ENCODE measurements at regions not wholly inside any gene's neighbourhood (a gene's known extent, or its start where the extent isn't known, plus 50 kb on each side); places are given as distances from the start of the nearest gene placed in this dataset.

DNA sequence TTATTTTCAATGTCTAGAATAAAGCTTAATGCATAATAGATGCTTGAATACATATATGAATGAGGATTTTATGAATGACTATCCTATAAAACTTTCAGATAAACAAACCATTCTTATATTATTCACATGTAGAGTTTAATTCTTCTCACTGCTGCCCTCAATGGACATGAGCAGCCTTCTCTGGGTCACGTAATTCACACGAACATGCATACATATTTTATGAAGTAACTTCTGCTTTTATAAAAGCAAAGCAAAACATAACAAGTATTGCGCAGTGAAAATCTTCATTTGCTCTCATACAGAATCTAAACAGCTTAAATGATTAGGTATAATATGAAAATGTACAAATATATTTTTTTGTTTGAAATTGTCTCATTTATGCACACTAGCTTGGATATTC, 116.7 kb downstream of the TMA16 start:
- no peak overlapping the region for H3K27ac ChIP-seq
- no peak for TF ChIP-seq ZFX (IDR thresholded peaks at IDR 0.05; ENCODE audit: borderline replicate concordance)
- TF ChIP-seq, protein P1, sequence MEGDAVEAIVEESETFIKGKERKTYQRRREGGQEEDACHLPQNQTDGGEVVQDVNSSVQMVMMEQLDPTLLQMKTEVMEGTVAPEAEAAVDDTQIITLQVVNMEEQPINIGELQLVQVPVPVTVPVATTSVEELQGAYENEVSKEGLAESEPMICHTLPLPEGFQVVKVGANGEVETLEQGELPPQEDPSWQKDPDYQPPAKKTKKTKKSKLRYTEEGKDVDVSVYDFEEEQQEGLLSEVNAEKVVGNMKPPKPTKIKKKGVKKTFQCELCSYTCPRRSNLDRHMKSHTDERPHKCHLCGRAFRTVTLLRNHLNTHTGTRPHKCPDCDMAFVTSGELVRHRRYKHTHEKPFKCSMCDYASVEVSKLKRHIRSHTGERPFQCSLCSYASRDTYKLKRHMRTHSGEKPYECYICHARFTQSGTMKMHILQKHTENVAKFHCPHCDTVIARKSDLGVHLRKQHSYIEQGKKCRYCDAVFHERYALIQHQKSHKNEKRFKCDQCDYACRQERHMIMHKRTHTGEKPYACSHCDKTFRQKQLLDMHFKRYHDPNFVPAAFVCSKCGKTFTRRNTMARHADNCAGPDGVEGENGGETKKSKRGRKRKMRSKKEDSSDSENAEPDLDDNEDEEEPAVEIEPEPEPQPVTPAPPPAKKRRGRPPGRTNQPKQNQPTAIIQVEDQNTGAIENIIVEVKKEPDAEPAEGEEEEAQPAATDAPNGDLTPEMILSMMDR (IDR thresholded peaks at IDR 0.05), result no peak

DNA sequence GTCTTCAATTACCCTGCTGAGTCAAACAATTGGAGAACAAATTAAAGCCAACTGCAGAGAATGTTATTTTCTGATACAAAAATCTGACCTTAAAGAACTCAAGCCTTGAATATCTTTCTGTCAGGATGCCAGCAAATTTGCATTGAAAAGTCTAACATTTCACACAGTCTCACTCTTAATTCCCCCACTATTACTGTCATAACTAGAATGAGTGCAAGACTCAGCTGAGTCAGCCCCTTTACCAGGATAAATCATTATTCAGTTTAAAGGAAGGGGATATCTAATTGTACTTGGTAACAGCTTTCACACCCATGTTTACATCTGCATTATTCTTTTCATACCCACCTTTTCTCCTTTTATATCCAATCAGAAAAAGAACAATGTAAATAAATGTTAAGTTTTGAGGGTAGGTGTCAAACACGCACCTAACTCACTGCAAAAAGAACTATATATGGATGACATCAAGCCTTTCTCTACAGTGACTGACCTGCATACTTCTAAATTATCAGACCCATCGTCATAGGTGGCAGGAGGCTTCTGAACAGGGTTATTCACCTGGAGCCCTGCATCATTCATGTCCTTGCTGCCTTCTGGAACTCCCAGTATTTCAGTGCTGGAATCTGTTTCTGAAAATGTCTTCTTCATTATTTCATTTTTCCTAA, 117.4 kb downstream of the TMA16 start:
- H3K27ac ChIP-seq, result no peak overlapping the region
- TF ChIP-seq ZFX (IDR thresholded peaks at IDR 0.05; ENCODE audit: borderline replicate concordance), result no peak
- TF ChIP-seq, protein P1 (IDR thresholded peaks at IDR 0.05), result no peak

DNA sequence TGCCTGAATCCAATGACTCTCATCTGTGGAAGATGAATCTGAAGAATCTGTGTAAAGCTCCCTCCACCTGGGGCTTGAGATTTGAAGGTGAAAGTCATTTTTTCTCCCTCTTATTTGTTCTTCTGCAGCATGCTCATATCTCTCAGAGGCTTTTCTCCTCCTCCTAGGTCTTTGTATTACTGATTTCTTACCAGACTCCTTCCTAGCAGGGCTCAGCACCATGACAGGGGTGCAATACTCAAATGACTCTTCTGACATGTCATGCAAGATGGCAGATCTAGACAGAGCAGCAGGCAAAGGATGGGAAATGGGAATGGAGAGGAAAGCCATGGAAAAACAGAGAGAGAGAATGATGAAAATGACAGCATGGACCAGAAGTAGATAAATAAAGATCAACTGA, 118.3 kb downstream of the TMA16 start:
- H3K27ac ChIP-seq, result no peak overlapping the region
- no peak for TF ChIP-seq ZFX (IDR thresholded peaks at IDR 0.05; ENCODE audit: borderline replicate concordance)
- TF ChIP-seq, protein P1 (IDR thresholded peaks at IDR 0.05), result no peak

DNA sequence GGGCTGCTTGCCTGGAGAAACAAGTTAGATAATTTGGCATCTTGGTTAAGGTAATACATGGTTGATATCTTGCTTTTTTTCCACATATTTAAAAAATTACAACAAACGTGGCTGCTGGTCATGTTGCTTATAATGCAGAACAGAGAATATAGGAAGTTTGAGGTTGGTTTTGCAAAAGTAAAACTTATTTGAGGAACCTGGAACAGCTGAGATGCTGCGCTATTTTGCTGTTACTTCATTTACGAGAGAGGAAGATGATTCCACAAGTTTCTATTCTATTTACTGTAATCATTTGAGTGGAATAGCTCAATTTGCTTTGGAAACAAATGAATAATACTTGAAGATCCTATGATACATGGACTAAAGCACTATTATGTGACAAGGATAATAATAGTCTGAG, 118.9 kb downstream of the TMA16 start:
- TF ChIP-seq, protein P1 (IDR thresholded peaks at IDR 0.05), result no peak
- no peak for TF ChIP-seq ZFX (IDR thresholded peaks at IDR 0.05; ENCODE audit: borderline replicate concordance)
- H3K27ac ChIP-seq, result no peak overlapping the region

DNA sequence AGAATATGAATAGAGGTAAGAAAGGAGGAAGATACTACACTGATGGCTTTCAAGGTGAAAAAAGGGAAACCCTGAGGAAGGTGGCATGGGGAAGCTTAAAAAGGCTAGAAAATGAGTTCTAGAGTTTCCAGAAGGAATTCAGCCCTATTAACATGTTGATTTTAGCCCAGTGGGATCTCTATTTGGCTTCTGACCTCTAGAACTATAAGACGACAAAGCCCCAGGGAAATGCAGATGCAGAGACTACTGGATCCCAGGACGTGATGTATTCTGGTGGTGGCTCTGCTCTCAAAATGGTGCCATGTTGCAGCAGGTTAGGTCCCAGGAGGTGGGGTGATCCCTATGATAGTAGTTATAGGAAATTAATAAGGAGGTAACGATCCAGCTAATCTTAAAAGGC, 120.4 kb downstream of the TMA16 start:
- H3K27ac ChIP-seq, result no peak overlapping the region
- TF ChIP-seq, protein P1 (IDR thresholded peaks at IDR 0.05), result no peak
- TF ChIP-seq ZFX (IDR thresholded peaks at IDR 0.05; ENCODE audit: borderline replicate concordance), result no peak

DNA sequence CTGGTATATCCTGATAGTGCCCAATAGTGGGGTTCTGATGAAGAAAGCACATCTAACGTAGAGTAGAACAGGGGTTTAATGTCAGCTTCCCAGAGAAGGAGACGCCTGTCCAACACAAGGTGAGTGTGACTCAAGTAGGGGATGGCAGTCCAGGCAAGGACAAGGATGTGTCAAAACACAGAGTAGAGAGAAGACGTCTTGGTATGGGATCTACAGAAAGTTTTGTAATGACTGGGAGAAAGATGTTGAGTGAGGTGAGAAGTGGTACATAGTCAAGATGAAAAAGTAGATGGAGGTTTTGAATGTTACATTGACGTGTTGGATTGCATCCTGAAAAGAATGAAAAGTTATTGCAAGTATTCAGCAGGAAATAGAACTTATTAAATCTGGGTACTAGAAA, 124.4 kb downstream of the TMA16 start:
- no peak overlapping the region for H3K27ac ChIP-seq
- TF ChIP-seq, protein P1 (IDR thresholded peaks at IDR 0.05), result no peak
- no peak for TF ChIP-seq ZFX (IDR thresholded peaks at IDR 0.05; ENCODE audit: borderline replicate concordance)

DNA sequence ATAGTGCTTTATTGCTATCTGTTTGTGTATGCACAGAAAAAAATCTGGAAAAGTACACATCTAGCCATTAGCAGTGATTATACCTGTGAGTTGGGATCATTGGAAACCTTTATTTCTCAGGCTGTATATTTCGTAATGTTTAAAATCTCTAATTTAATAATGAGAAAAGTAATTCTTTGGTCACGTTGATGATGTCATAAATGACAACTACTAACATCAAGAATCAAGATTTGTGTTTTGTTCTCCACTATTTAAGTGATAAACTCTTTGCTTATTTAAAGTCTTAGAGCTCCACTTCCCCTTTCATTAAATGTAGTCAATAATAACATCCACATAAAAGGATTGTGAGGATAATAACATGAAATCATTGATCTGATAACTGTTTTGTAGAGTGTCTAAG, 126.2 kb downstream of the TMA16 start:
- no peak for TF ChIP-seq ZFX (IDR thresholded peaks at IDR 0.05; ENCODE audit: borderline replicate concordance)
- TF ChIP-seq, protein P1 (IDR thresholded peaks at IDR 0.05), result no peak
- no peak overlapping the region for H3K27ac ChIP-seq

All from 22Rv1 (cell line).